ENCODE measurements at regions not wholly inside any gene's neighbourhood (a gene's known extent, or its start where the extent isn't known, plus 50 kb on each side); places are given as distances from the start of the nearest gene placed in this dataset.

DNA sequence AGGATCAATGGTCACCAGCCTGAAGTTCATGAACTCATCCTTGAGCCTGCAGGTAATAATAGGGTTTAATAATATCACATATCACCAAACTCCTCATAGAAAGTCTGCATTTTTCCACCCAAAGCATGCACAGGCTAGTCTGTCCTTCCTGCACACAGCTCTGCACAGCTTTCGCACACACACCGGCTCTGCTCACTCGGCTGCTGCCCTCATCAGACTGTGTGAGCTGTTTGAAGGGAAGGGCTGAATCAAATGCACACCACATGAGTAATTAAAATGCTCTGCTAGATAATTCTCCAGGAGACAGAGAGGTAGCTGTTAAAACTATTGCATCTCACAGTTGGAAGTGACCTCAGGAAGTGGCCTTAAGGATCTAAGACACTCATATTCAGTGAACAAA is 108.4 kb upstream of the YPEL5 start (continued):
- TF ChIP-seq, protein P1, sequence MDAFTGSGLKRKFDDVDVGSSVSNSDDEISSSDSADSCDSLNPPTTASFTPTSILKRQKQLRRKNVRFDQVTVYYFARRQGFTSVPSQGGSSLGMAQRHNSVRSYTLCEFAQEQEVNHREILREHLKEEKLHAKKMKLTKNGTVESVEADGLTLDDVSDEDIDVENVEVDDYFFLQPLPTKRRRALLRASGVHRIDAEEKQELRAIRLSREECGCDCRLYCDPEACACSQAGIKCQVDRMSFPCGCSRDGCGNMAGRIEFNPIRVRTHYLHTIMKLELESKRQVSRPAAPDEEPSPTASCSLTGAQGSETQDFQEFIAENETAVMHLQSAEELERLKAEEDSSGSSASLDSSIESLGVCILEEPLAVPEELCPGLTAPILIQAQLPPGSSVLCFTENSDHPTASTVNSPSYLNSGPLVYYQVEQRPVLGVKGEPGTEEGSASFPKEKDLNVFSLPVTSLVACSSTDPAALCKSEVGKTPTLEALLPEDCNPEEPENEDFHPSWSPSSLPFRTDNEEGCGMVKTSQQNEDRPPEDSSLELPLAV (CRISPR knock-in tag; conservative IDR thresholded peaks at IDR 0.05; ENCODE audit: low read depth), result no peak
- TF ChIP-seq, protein P2, sequence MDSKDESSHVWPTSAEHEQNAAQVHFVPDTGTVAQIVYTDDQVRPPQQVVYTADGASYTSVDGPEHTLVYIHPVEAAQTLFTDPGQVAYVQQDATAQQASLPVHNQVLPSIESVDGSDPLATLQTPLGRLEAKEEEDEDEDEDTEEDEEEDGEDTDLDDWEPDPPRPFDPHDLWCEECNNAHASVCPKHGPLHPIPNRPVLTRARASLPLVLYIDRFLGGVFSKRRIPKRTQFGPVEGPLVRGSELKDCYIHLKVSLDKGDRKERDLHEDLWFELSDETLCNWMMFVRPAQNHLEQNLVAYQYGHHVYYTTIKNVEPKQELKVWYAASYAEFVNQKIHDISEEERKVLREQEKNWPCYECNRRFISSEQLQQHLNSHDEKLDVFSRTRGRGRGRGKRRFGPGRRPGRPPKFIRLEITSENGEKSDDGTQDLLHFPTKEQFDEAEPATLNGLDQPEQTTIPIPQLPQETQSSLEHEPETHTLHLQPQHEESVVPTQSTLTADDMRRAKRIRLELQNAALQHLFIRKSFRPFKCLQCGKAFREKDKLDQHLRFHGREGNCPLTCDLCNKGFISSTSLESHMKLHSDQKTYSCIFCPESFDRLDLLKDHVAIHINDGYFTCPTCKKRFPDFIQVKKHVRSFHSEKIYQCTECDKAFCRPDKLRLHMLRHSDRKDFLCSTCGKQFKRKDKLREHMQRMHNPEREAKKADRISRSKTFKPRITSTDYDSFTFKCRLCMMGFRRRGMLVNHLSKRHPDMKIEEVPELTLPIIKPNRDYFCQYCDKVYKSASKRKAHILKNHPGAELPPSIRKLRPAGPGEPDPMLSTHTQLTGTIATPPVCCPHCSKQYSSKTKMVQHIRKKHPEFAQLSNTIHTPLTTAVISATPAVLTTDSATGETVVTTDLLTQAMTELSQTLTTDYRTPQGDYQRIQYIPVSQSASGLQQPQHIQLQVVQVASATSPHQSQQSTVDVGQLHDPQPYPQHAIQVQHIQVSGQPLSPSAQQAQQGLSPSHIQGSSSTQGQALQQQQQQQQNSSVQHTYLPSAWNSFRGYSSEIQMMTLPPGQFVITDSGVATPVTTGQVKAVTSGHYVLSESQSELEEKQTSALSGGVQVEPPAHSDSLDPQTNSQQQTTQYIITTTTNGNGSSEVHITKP (CRISPR knock-in tag; IDR thresholded peaks at IDR 0.05; ENCODE audit: low read depth), result no peak

DNA sequence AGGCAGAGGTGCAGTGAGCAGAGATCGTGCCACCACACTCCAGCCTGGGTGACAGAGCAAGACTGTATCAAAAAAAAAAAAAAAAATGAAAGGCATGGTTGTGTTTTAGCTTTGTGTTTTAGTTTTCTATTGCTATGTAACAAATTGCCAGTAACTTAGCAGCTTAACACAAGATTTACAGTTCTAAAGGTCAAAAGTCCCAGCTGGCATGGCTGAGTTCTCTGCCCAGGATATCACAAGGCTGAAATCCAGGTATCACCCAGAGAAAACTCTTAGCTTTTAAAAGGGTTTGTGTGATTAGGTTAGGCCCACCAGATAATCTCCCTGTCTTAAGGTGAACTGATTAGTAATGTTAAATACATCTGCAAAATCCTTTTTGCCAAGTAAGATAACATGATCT is 107.7 kb upstream of the YPEL5 start:
- no peak overlapping the region for H2AFZ ChIP-seq (ENCODE audit: low read length)
- BruUV-seq (replicated peaks), result no TSS peak
- no peaks in the 10 kb centered on the region for H3K4me1 ChIP-seq (ENCODE audit: insufficient read depth, low read length)
- H3K4me3 ChIP-seq (replicated peaks in 1 of 3; ENCODE audit: insufficient read depth in 1 of 3, low read depth in 2 of 3, low read length in 3 of 3), result no peak overlapping the region
- H3K27me3 ChIP-seq (ENCODE audit: control insufficient read depth in 1 of 2, insufficient read depth in 2 of 2, low read length in 2 of 2), result peaks cover 0 to 8% of the 10 kb centered on the region in 2 experiments; a peak in 1 of 5 replicates
- 0% methylated on average over 1 of the region's 1 CpG for WGBS (ENCODE audit: low lambda C conversion rate)
- H3K36me3 ChIP-seq (replicated peaks in 1 of 2; ENCODE audit: control insufficient read depth in 1 of 2, insufficient read depth in 2 of 2, low read length in 2 of 2), result no peaks in the 10 kb centered on the region
- no peaks in the 10 kb centered on the region for H4K20me1 ChIP-seq (ENCODE audit: insufficient read depth, low read length)
- DNase-seq (ENCODE audit: low spot score), result no peak
- POLR2A ChIA-PET, result no interaction called here
- CTCF ChIA-PET (ENCODE audit: low intra/inter-chr PET ratio, low total read pairs), result no interaction called here
- no peak for FAIRE-seq
- intact Hi-C loops (cut with micrococcal nuclease; ENCODE audit: unreplicated experiment), result no loop called here
- in situ Hi-C loops (cut with HindIII; ENCODE audit: extremely low pct_ligation_motif_present, low pct_unique_long_range_greater_than_20kb), result no loop called here
- no peak overlapping the region for H3K4me2 ChIP-seq (ENCODE audit: low read depth, low read length)
- no peaks in the 10 kb centered on the region for H3K9me3 ChIP-seq (ENCODE audit: low read length)
- TF ChIP-seq, protein P3, sequence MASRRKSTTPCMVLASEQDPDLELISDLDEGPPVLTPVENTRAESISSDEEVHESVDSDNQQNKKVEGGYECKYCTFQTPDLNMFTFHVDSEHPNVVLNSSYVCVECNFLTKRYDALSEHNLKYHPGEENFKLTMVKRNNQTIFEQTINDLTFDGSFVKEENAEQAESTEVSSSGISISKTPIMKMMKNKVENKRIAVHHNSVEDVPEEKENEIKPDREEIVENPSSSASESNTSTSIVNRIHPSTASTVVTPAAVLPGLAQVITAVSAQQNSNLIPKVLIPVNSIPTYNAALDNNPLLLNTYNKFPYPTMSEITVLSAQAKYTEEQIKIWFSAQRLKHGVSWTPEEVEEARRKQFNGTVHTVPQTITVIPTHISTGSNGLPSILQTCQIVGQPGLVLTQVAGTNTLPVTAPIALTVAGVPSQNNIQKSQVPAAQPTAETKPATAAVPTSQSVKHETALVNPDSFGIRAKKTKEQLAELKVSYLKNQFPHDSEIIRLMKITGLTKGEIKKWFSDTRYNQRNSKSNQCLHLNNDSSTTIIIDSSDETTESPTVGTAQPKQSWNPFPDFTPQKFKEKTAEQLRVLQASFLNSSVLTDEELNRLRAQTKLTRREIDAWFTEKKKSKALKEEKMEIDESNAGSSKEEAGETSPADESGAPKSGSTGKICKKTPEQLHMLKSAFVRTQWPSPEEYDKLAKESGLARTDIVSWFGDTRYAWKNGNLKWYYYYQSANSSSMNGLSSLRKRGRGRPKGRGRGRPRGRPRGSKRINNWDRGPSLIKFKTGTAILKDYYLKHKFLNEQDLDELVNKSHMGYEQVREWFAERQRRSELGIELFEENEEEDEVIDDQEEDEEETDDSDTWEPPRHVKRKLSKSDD (CRISPR knock-in tag; IDR thresholded peaks at IDR 0.05; ENCODE audit: low read depth), result no peak
- no peak for TF ChIP-seq NPAS2 (CRISPR knock-in tag; IDR thresholded peaks at IDR 0.05; ENCODE audit: borderline replicate concordance)
- TF ChIP-seq ARNT (IDR thresholded peaks at IDR 0.05), result no peak
- TF ChIP-seq ZNF652 (CRISPR knock-in tag; IDR thresholded peaks at IDR 0.05; ENCODE audit: borderline replicate concordance, low read depth), result no peak
- no peak for TF ChIP-seq SIX4 (CRISPR knock-in tag; IDR thresholded peaks at IDR 0.05)
- ATAC-seq, result no peak
- H3K9ac ChIP-seq (ENCODE audit: insufficient read depth, low read depth, low read length), result no peak overlapping the region
- no peak overlapping the region for H3K27ac ChIP-seq (ENCODE audit: extremely low read length, insufficient read depth, low read length)
- no peaks in the 10 kb centered on the region for H3K79me2 ChIP-seq (ENCODE audit: insufficient read depth, low read length)

Measured in HepG2 (cell line).